Right atrium auricular region (tissue), 2 donors: ENCODE measurements at regions not wholly inside any gene's neighbourhood (a gene's known extent, or its start where the extent isn't known, plus 50 kb on each side); places are given as distances from the start of the nearest gene placed in this dataset.

Experiments
- DNase-seq: peaks from one replicate; pipeline ENCODE4 v3.0.0-alpha.2; 2019; ENCODE audit warnings: low spot score
- H3K27ac ChIP-seq, 2 donors: fragments of 200-600 bp; sonication (generic); 1 replicate in 1 of 2; 2 replicates in 1 of 2; pipeline ENCODE4 v1.5.1; 2016 to 2019
- H3K27me3 ChIP-seq, 2 donors: fragments of 200-600 bp; sonication (generic); one replicate each; pipeline versions ENCODE4 v1.5.1 to v1.6.0; 2017 to 2019
- H3K36me3 ChIP-seq: fragments of 200-600 bp; sonication (generic); one replicate; pipeline ENCODE4 v1.5.1; 2016
- H3K4me1 ChIP-seq, 2 donors: fragments of 200-600 bp; sonication (generic); one replicate each; pipeline versions ENCODE4 v1.5.1 to v1.6.0; 2017 to 2019
- H3K4me3 ChIP-seq, 2 donors: fragments of 200-600 bp; sonication (generic); 1 replicate in 1 of 2; 2 replicates in 1 of 2; pipeline ENCODE4 v1.5.1; 2017 to 2019; ENCODE audit warnings: mild to moderate bottlenecking in 1 of 2, moderate library complexity in 1 of 2
- H3K9me3 ChIP-seq, 2 donors: fragments of 200-600 bp; sonication (generic); one replicate each; pipeline ENCODE4 v1.5.1; 2019
- CTCF ChIP-seq, 2 donors: fragments of 200-600 bp; sonication (generic); IDR thresholded peaks; one replicate each; pipeline ENCODE4 v1.5.1; 2019; ENCODE audit warnings: antibody characterized with exemption in 2 of 2
- microRNA-seq, 2 donors: library from miRNA; unstranded; fragments of <30 nt; microRNA quantifications; one replicate each; pipeline ENCODE4, GENCODE V29; 2016 to 2017; ENCODE audit warnings: borderline number of aligned reads in 2 of 2, borderline replicate concordance in 1 of 2

- H3K27ac ChIP-seq: no peak overlapping the region
- no peaks in the 10 kb centered on the region for H3K4me1 ChIP-seq
- no peak for TF ChIP-seq CTCF (IDR thresholded peaks at IDR 0.05)
- no peak overlapping the region for H3K4me3 ChIP-seq
- no peaks in the 10 kb centered on the region for H3K9me3 ChIP-seq
- no peak for DNase-seq
- H3K27me3 ChIP-seq: no peaks in the 10 kb centered on the region
- no peaks in the 10 kb centered on the region for H3K36me3 ChIP-seq
Observed at GRCh38 chr2:181399027-181399426, 58.2 kb upstream of the ITGA4 start.

- no peaks in the 10 kb centered on the region for H3K36me3 ChIP-seq
- H3K27me3 ChIP-seq: no peaks in the 10 kb centered on the region
- no peak for TF ChIP-seq CTCF (IDR thresholded peaks at IDR 0.05)
- no peak overlapping the region for H3K27ac ChIP-seq
- no peak overlapping the region for H3K4me3 ChIP-seq
- no peak for DNase-seq
- H3K9me3 ChIP-seq: no peaks in the 10 kb centered on the region
- no peaks in the 10 kb centered on the region for H3K4me1 ChIP-seq
Observed at GRCh38 chr2:181404472-181404871, 52.7 kb upstream of the ITGA4 start.

- no peak overlapping the region for H3K27ac ChIP-seq
- no peaks in the 10 kb centered on the region for H3K9me3 ChIP-seq
- no peak for DNase-seq
- no peak overlapping the region for H3K4me3 ChIP-seq
- H3K36me3 ChIP-seq: no peaks in the 10 kb centered on the region
- no peaks in the 10 kb centered on the region for H3K27me3 ChIP-seq
- H3K4me1 ChIP-seq: no peaks in the 10 kb centered on the region
- no peak for TF ChIP-seq CTCF (IDR thresholded peaks at IDR 0.05)
Observed at GRCh38 chr2:181407171-181407570, 50.0 kb upstream of the ITGA4 start.

Small RNA genes in the stretch of these regions (microRNA-seq; reads per million reads assigned to microRNA genes)
- gene MIR4437: 0 reads per million in 2 donors
